HepG2 (cell line): ENCODE measurements at regions not wholly inside any gene's neighbourhood (a gene's known extent, or its start where the extent isn't known, plus 50 kb on each side); places are given as distances from the start of the nearest gene placed in this dataset.

Source experiments
- ATAC-seq: fragments of 200-7000 bp; cut with Tn5 transposase; 3 replicates; pipeline ENCODE4 v1.9.1; 2020; ENCODE audit warnings: mild to moderate bottlenecking, moderate library complexity
- BruUV-seq: library from RNA; stranded (reverse); fragments of 400-500 nt; replicated peaks from 2 replicates; lab custom pipeline; 2021; lab: Mats Ljungman, UMichigan
- CTCF ChIA-PET: fragments of 300-600 bp; formaldehyde crosslinking; extraction: SDS; loops from one replicate; lab custom pipeline; 2021; ENCODE audit warnings: low total read pairs, inconsistent platforms, low intra/inter-chr PET ratio; lab: Yijun Ruan, JAX
- POLR2A ChIA-PET: fragments of 350-600 bp; sonication (Branson Sonifier 250); formaldehyde crosslinking; loops from one replicate; lab custom pipeline; 2020; ENCODE audit warnings: antibody characterized with exemption, inconsistent platforms; lab: Yijun Ruan, JAX
- DNase-seq: peaks from one replicate; pipeline ENCODE4 v3.0.0-alpha.2; 2015; ENCODE audit warnings: low spot score
- FAIRE-seq: peaks from 3 replicates; lab custom pipeline; 2011; peaks lifted over from hg19 to GRCh38; lab: Jason Lieb, UNC
- H2AFZ ChIP-seq: one replicate; pipeline ENCODE4 v1.6.1; 2011; ENCODE audit warnings: low read length, inconsistent platforms
- H3K27ac ChIP-seq: fragments of 300-600 bp; 3 replicates; pipeline ENCODE4 v1.8.0; 2011; ENCODE audit warnings: mixed run types, mild to moderate bottlenecking, mixed read lengths, low read length, inconsistent platforms; ENCODE audit not compliant: insufficient read depth; ENCODE audit errors: extremely low read length
- H3K27me3 ChIP-seq, 2 experiments: fragments of 200-600 bp in 1 of 2; 2 replicates in 1 of 2; 3 replicates in 1 of 2; pipeline versions ENCODE4 v1.6.0 to v1.8.0; 2011; ENCODE audit warnings: low read length in 2 of 2, mild to moderate bottlenecking in 2 of 2, moderate library complexity in 2 of 2, inconsistent platforms in 1 of 2; ENCODE audit not compliant: insufficient read depth in 2 of 2, control insufficient read depth in 1 of 2
- H3K36me3 ChIP-seq, 2 experiments: fragments of 200-600 bp in 1 of 2; replicated peaks in 1 of 2; 2 replicates in 1 of 2; 3 replicates in 1 of 2; pipeline versions ENCODE4 v1.5.1 to v1.8.0; 2011; ENCODE audit warnings: low read length in 2 of 2, inconsistent platforms in 1 of 2; ENCODE audit not compliant: insufficient read depth in 2 of 2, control insufficient read depth in 1 of 2
- H3K4me1 ChIP-seq: 2 replicates; pipeline ENCODE4 v1.5.1; 2012; ENCODE audit warnings: low read length, inconsistent platforms; ENCODE audit not compliant: insufficient read depth
- H3K4me2 ChIP-seq: 2 replicates; pipeline ENCODE4 v1.6.0; 2011; ENCODE audit warnings: low read depth, low read length, inconsistent platforms
- H3K4me3 ChIP-seq, 3 experiments: fragments of 200-600 bp in 1 of 3; sonication (generic), shearing (Covaris generic) in 1 of 3; replicated peaks in 1 of 3; 2 replicates each; pipeline ENCODE4 v1.5.1; 2011 to 2016; ENCODE audit warnings: low read length in 3 of 3, inconsistent platforms in 2 of 3, low read depth in 2 of 3, mild to moderate bottlenecking in 2 of 3, control low read depth in 1 of 3, mixed read lengths in 1 of 3; ENCODE audit not compliant: insufficient read depth in 1 of 3
- H3K79me2 ChIP-seq: one replicate; pipeline ENCODE4 v1.6.1; 2011; ENCODE audit warnings: low read length, inconsistent platforms; ENCODE audit not compliant: insufficient read depth
- H3K9ac ChIP-seq: 2 replicates; pipeline ENCODE4 v1.6.0; 2011; ENCODE audit warnings: mild to moderate bottlenecking, low read depth, low read length, inconsistent platforms; ENCODE audit not compliant: insufficient read depth
- H3K9me3 ChIP-seq: 2 replicates; pipeline ENCODE4 v1.5.1; 2012; ENCODE audit warnings: mild to moderate bottlenecking, low read length
- H4K20me1 ChIP-seq: 2 replicates; pipeline ENCODE4 v1.6.0; 2011; ENCODE audit warnings: inconsistent platforms, mild to moderate bottlenecking, low read length, moderate library complexity; ENCODE audit not compliant: insufficient read depth
- CHD4 ChIP-seq: fragments of 200-600 bp; sonication (generic); IDR thresholded peaks from 2 replicates; pipeline ENCODE4 v1.7.0; 2017; ENCODE audit warnings: mild to moderate bottlenecking, low read length, borderline replicate concordance
- KLF15 ChIP-seq: sonication (generic); formaldehyde crosslinking; IDR thresholded peaks from 2 replicates; pipeline ENCODE4 v1.8.1; 2023; ENCODE audit warnings: borderline replicate concordance, mild to moderate bottlenecking, inconsistent platforms, missing genetic modification reagents, mixed read lengths
- MAFG ChIP-seq: sonication (generic); formaldehyde crosslinking; IDR thresholded peaks from 2 replicates; pipeline ENCODE4 v1.5.1; 2020; ENCODE audit warnings: mild to moderate bottlenecking, missing genetic modification reagents
- MTF1 ChIP-seq: sonication (generic); formaldehyde crosslinking; IDR thresholded peaks from 2 replicates; pipeline ENCODE4 v1.5.0; 2020; ENCODE audit warnings: missing genetic modification reagents
- NFRKB ChIP-seq: fragments of 450-650 bp; IDR thresholded peaks from 2 replicates; pipeline ENCODE4 v1.6.1; 2017
- RNF219 ChIP-seq: sonication (generic); formaldehyde crosslinking; IDR thresholded peaks from 2 replicates; pipeline ENCODE4 v1.5.0; 2020; ENCODE audit warnings: mild to moderate bottlenecking, missing genetic modification reagents
- WIZ ChIP-seq: sonication (generic); formaldehyde crosslinking; IDR thresholded peaks from 2 replicates; pipeline ENCODE4 v1.5.1; 2020; ENCODE audit warnings: mild to moderate bottlenecking, missing genetic modification reagents
- ZBTB38 ChIP-seq: sonication (generic); formaldehyde crosslinking; IDR thresholded peaks from 2 replicates; pipeline ENCODE4 v1.5.1; 2020; ENCODE audit warnings: mild to moderate bottlenecking, missing genetic modification reagents
- ZBTB7B ChIP-seq: sonication (generic); formaldehyde crosslinking; IDR thresholded peaks from 2 replicates; pipeline ENCODE4 v1.4.0; 2020; ENCODE audit warnings: missing genetic modification reagents
- ZFP91 ChIP-seq: sonication (generic); formaldehyde crosslinking; IDR thresholded peaks from 2 replicates; pipeline ENCODE4 v1.9.0; 2022; ENCODE audit warnings: missing genetic modification reagents, mild to moderate bottlenecking, borderline replicate concordance
- ZNF615 ChIP-seq: sonication (generic); formaldehyde crosslinking; IDR thresholded peaks from 2 replicates; pipeline ENCODE4 v1.5.0; 2020; ENCODE audit warnings: mild to moderate bottlenecking, missing genetic modification reagents, borderline replicate concordance
- ZNF766 ChIP-seq: sonication (generic); formaldehyde crosslinking; IDR thresholded peaks from 2 replicates; pipeline ENCODE4 v1.5.0; 2020; ENCODE audit warnings: missing genetic modification reagents, borderline replicate concordance
- ZNF768 ChIP-seq: sonication (generic); formaldehyde crosslinking; IDR thresholded peaks from 2 replicates; pipeline ENCODE4 v1.4.0; 2020; ENCODE audit warnings: missing genetic modification reagents
- ZSCAN31 ChIP-seq: sonication (generic); formaldehyde crosslinking; IDR thresholded peaks from 2 replicates; pipeline ENCODE4 v1.5.0; 2020; ENCODE audit warnings: low read depth, mild to moderate bottlenecking, missing genetic modification reagents
- WGBS: methylation state at CpG from one replicate; pipeline ENCODE4 v1.1.6; 2017; ENCODE audit warnings: low lambda C conversion rate; 5-methylcytosine and 5-hydroxymethylcytosine counted together
- in situ Hi-C: cut with HindIII; loops from 2 replicates; pipeline ENCODE4 v1.10.0; 2017; ENCODE audit warnings: low pct_unique_long_range_greater_than_20kb; ENCODE audit not compliant: extremely low pct_ligation_motif_present
- intact Hi-C: fragments of 100-400 bp; cut with micrococcal nuclease; formaldehyde crosslinking; loops from one replicate; pipeline ENCODE4 v1.10.0; 2022; ENCODE audit not compliant: unreplicated experiment
- TF ChIP-seq, protein P1 (sequence below): sonication (generic); formaldehyde crosslinking; IDR thresholded peaks from 2 replicates; pipeline ENCODE4 v1.4.0; 2020; ENCODE audit warnings: mild to moderate bottlenecking, missing genetic modification reagents

- TF ChIP-seq RNF219 = no peak
- TF ChIP-seq ZSCAN31 (CRISPR knock-in tag) = no peak
- TF ChIP-seq, protein P1, sequence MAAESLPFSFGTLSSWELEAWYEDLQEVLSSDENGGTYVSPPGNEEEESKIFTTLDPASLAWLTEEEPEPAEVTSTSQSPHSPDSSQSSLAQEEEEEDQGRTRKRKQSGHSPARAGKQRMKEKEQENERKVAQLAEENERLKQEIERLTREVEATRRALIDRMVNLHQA (CRISPR knock-in tag) = no peak
- no peak for TF ChIP-seq MAFG
- TF ChIP-seq ZNF768 = no peak
- TF ChIP-seq CHD4 = no peak
- no peak for TF ChIP-seq ZNF615 (CRISPR knock-in tag)
- no peak for TF ChIP-seq ZFP91 (CRISPR knock-in tag)
Measured at GRCh38 chr3:21152555-21152954, 598.5 kb downstream of the ZNF385D start (continued).

DNA sequence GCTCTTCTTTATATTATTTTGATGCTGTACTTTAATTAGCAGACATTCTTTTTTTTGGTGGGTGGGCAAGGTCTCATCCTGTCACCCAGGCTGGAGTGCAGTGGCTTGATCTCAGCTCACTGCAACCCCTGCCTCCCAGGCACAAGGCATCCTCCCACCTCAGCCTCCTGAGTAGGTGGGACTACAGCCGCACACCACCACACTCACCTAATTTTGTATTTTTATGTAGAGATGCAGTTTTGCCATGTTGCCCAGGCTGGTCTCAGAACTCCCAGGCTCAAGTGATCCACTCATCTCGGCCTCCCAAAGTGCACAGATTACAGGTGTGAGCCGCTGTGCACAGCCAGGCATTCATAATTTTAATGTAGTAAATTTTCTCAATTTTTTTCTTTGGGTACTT is 608.1 kb downstream of the ZNF385D start:
- no peak overlapping the region for H3K27ac ChIP-seq
- H3K4me2 ChIP-seq = no peak overlapping the region
- no peak overlapping the region for H3K4me3 ChIP-seq
- FAIRE-seq (no peak), ATAC-seq (no peak), DNase-seq (no peak)
- H4K20me1 ChIP-seq = no peaks in the 10 kb centered on the region
- H3K36me3 ChIP-seq = no peaks in the 10 kb centered on the region
- ChIA-PET CTCF (no interaction called here), POLR2A (no interaction called here)
- H2AFZ ChIP-seq = no peak overlapping the region
- intact Hi-C loops (no loop called here), in situ Hi-C loops (no loop called here)
- 32% methylated on average over 3 of the region's 3 CpGs for WGBS
- H3K9ac ChIP-seq = no peak overlapping the region
- H3K4me1 ChIP-seq = no peaks in the 10 kb centered on the region
- H3K9me3 ChIP-seq = peaks cover 46% of the 10 kb centered on the region
- TF ChIP-seq KLF15 (CRISPR knock-in tag) (no peak), ZNF766 (CRISPR knock-in tag) (no peak), ZBTB38 (CRISPR knock-in tag) (no peak), ZBTB7B (no peak), NFRKB (no peak), MTF1 (no peak), WIZ (no peak)
- H3K79me2 ChIP-seq = no peaks in the 10 kb centered on the region
- no peaks in the 10 kb centered on the region for H3K27me3 ChIP-seq
- no TSS peak for BruUV-seq
